ENCODE measurements at regions not wholly inside any gene's neighbourhood (a gene's known extent, or its start where the extent isn't known, plus 50 kb on each side); places are given as distances from the start of the nearest gene placed in this dataset.

DNA sequence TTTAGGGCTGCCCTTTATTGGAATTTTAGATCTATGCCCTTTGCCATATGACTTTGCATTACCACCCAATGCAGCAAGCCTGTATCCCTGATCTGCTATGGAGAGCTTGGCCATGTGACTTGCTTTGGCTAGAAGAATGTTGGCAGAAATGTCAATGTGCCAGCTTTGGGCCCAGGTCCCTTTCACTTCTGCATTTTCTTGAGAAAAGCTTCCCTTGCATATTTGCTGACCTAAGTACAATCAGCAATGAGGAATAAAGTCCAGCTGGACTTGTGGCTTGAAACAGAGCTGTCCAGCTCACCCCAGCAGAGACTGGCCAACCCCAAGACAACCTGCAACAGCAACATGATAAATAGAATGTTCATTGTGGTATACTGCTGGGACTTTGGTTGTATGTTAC, 135.9 kb downstream of the PAH start:
- no peak for DNase-seq

DNA sequence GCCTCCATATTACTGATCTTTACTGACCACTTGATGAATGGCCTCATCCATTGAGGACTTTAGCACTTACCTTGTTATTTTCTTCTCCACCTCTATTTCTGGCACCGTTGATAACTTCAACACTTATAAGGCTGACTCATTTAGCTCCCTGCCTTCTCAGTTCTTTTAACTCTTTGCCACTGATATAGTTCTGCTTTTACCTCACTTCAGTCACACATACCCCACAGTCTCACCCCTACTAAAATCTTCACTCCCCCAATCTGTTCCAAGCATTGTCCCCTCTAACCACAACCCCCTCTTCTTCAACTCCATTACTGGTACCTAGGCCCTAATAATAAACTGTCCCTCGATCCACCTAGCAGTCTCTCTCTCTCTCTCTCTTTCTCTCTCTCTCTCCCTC, 141.0 kb downstream of the PAH start:
- DNase-seq = no peak

DNA sequence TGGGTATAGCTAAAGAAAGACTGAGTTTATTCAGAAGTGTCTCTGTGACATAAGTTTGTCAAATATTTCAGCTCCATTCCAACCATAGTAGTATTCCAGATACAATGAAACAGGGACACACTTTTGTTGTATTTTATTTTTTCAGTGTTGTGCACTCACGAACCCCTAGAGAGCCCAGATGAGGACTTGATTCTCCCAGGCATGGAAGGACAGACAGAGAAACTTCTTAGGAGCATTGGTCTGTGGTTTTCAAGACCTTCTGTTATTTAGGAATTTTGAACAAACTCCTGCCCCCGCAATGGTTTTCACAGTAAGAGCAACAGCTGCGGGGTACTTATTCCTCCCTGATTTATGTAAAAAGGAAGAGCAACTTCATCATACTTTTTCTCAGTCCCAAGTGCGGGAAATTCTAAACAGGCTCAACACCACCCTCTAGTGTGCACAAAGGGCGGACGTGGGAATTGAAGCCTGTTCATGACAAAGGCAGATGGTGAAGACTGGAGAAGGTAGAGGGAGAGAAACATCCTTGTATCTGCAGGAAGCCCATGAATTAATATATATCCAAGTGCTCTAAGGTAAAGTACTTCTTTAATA, 147.6 kb downstream of the PAH start:
- DNase-seq = peak; percentile 9 to 34

DNA sequence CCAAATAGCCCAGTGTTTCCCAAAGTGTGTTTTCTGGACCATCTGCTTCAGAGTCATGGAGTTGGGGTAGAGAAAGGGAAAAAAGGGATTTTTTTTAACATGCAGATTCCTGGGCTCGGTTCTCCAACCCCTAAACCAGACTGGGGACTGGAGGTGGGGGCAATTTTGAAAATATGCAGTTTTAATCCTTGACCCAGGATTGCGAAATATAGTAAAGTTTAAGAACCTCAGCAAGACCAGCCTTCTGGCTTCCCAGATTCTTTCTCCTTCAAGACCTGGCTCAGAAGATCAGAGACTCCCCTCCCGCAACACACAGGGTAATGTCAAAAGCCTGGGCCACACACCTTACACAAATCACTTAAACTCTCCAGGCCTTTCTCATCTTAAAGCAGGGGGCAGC, 150.1 kb downstream of the PAH start:
- no peak for DNase-seq

DNA sequence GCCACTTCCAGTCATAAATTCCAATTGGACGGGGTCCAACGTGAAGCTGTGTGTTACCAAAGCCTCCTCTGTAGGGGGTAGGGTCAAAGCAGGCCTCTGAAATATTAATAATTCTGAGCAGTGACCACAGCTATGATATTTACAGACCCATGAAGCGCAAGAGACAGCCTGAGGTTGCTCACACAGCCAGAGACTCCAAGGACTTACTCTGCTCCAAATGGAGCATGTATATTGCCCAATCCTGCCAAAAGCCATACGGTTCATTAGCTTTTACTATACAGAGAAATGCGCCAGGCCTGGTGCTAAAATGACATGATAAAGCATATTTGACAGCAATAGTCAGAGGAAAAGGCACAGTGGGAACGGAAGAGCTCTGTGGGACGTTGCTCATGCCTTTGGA, 151.3 kb downstream of the PAH start:
- DNase-seq = no peak

DNA sequence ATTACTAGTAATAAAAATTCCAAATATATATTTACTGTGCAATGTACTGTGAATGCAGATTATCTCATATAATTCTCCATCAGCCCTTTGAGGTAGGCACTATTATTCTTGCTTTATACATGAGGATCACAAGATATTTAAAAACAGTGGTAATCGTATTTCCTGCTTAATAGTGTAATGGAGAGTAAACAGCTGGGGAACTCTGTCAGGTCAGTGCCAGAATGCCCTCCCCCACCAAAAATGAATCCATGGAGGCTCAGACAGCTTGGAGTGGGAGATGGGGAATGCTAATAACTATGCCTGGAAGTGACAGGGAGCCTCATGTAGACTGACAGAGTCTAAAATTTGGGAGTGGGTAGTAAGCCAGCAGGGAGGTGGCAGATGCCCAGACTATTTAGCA, 153.6 kb downstream of the PAH start:
- no peak for DNase-seq

DNA sequence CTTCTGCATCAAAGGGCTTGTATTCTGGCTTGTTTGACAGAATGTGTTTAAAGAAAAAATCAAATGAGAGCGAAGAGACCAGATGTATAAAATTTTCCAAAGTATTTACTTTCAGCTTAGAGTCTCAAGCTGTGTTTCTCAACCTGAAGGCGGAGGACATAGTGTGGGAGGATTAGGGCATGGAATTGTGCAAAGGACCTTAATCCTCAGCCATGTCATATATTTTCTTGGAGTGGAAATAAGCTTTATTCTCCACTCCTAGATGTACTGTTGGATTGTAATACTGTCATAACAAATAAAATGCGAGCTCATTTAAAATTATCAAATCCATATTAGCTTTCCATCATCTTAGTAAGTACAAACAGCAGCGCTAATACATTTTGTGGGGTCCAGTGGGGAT, 154.0 kb downstream of the PAH start:
- no peak for DNase-seq

DNA sequence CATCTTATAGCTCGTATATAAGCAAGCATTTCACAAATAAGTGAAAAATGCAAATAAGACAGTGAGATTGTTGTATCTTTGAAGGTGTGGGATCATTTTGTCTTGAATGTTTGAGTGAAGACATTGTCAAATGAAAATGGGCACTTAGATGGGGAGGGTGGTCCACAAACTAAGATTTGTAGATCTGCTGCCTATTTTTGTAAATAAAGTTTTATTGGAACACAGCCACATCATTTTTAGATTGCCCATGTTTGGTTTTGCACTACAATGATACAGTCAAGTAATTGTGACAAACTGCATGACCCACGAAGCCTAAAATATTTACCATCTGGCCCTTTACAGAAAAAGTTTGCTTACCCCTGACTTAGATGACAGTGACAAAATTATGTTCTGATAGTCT, 156.7 kb downstream of the PAH start:
- no peak for DNase-seq

DNA sequence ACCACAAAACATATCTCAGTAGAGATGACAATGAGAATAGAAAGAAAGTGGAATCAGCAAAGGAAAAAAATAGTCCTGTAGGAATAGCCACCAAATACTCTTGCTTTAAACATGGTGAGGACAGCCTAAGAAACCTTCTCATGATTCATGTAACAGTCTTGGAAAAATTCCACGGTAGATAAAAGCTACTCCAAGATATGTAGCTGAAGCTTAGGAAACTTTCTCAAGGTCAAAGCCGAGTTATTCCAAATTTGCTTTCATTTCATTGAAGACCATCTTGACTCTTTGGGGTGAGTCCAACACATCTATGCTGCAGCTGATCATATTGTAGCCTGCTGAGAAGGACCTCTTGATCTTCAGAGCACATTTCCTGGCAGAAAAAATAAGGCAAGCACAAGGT, 157.6 kb downstream of the PAH start:
- DNase-seq = no peak

DNA sequence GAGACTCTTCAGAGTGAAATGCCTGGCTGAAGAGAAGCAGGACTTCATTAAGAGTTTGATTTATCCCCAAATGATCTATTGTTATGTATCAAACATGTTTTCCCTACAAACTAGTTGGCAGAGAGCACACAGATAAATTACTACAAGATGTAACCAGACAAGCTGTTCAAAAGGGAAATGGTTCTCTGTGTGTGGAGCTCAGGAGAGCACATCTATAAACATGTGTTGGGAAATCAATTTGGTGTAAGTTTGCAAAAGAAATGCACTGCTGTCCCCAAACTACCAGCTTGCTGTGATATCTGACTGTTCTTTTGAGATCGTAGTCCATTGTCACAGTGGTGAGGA, 159.2 kb downstream of the PAH start:
- no peak for DNase-seq

DNA sequence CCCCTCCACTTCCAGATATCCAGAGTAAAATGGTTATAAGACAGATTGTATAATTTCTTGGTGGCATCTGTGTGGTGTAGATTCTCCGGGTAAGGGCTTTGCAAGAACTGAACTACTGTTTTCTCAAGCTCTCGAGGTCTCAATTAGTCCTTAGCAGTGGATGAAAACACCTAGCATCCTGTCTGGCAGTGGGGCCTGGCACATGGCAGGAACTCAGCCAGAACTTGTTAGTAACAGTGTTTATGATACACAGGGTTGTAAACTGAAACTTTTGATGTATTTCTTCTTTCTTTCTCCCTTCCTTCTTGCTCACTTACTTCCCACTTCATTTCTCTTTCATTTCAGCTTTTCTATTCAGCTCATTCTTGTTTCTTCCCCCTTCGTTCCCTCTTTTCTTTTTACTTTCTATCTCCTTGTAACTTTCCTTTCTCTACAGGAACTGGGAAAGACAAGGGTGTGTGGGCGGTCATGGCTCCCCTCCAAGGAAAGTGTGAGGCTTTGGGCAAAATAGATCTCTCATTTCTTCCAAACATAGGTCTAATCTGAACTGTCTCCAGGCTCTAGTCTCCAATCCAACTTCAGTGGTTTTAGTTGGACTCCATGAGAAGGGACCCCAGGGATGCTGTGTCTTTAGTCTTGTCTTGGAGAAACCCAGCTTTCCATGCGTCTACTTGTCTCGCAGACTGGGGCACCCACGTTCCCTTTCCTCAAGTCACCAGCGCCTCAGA, 159.7 kb downstream of the PAH start:
- no peak for DNase-seq

DNA sequence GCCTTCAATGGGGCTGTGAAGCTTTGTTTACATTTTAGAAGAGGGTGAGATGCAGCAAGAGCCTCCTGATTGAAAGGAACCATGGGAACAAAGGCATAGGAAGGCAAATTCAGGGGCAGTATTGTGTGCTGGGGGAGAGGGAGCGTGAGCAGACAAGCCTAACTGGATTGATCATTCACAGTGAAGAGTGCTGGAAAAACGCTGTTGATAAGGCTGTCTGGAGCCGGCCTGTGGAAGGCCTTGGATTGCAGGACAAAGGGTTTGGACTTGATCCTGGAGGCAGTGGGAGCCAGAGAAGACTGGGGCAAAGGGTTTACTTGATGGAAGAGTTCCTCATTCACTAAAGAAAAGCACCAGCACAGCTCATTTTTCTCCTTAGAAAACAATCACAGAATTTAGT, 160.5 kb downstream of the PAH start:
- no peak for DNase-seq

DNA sequence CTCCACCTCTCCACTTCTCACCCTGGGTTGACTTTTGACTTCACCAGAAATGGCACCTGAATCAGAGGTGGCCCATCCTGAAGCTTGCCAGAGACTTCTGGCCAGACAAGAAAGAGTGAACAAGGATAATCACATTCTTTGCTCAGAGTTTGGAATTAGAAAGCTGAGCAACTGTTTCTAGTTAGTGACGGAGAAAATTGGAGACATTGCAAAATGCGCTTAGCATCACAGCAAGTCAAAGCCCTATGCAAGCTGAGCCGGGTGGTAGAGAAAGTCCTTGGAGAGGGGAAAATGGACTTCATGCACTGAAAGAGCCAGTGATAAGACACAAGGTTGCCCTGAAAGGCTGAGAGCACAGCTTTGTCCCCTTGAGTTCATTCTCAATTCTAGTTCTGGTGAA, 161.8 kb downstream of the PAH start:
- no peak for DNase-seq

DNA sequence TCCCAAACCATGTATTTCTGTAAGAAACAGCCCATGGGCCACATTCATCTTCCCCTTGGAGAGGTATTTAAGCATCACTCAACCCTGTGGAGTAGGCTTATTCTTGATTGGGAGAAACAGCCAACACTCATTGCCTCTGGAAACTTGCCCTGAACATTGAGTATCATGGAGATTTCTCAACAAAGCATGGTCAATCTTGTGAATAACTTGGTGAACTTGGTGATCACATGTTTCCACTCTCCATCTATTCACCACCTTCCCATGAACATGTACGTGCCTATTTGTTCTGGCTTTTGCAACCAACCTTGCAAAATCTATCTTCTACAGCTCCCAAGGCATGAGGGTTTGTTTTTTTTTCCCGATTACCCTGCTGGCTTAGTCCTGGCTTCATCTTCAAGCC, 163.2 kb downstream of the PAH start:
- no peak for DNase-seq

DNA sequence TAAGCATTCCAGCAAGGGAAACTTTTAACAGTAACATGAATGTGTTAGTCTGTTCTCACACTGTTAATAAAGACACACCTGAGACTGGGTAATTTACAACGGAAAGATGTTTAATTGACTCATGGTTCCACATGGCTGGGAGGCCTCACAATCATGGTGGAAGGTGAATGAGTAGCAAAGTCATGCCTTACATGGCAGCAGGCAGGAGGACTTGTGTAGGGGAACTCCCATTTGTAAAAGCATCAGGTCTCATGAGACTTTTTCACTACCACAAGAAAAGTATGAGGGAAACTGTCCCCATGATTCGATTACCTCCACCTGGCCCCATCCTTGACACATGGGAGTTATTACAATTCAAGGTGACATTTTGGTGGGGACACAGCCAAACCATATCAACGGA, 168.3 kb downstream of the PAH start:
- DNase-seq = no peak

DNA sequence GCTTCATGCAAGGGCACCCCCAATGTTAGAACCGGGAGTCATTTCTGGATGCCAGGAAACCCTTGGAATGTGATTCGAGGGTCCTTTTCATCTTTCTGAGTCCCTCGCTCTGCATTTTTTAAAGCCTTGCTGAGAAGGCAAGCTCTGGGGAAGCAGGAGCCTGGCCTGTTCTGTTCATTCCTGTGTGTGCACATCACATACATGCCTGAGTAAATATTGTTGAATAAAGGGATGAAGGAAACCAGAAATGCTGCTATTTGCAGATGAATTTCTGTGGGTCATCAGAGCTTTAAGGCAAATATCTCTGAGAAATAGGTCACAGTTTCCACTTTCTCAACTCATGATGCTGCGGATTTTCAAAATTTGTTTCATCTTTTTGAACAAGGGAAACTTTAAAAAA, 170.1 kb downstream of the PAH start:
- DNase-seq = no peak

DNA sequence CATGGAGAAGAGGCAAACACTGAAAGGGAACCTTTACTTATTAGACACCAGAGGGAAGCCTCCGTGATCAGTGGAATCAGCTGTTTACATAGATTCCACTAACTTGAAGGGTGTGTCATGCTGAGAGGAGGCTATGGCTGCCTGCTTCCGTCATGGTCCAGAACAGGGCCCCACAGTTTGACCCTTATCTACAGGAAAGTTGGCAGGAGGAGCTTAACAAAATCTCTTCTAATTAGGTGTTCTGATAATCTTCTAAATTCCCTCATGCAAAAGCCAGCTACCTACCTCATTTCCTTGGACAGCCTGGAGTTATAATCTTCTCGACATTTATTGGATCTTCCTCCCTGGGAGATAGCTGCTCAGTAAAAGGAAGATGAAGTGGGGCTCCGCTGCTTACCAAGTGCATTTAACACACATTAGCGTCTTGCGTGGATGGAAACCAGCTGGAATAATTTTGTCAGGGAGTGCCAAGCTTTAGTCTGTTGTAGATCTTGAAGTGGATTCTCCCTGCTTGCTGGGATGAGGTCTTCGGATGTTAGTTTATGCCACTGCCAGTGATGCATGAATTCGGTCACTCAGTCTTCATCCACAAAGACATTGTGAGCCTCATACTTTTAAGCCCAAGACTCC, 171.0 kb downstream of the PAH start:
- no peak for DNase-seq

DNA sequence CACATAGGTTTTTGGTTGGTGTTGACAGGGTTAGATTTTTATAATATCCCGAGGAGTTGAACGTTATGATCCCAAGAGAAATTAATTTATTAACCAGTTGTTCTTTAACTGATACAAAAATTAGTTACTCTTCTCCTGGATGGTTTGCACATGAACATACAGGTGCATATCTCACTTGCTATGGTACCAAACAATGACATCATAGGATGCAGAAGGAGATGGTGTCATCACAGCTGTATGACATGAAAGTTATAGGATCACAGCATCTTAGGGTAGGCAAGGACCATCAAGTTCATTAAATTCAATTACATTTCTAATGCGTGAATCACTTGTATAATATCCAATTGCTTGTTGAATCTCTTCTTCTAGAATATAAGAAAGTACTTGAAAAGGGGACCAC, 175.8 kb downstream of the PAH start:
- no peak for DNase-seq

DNA sequence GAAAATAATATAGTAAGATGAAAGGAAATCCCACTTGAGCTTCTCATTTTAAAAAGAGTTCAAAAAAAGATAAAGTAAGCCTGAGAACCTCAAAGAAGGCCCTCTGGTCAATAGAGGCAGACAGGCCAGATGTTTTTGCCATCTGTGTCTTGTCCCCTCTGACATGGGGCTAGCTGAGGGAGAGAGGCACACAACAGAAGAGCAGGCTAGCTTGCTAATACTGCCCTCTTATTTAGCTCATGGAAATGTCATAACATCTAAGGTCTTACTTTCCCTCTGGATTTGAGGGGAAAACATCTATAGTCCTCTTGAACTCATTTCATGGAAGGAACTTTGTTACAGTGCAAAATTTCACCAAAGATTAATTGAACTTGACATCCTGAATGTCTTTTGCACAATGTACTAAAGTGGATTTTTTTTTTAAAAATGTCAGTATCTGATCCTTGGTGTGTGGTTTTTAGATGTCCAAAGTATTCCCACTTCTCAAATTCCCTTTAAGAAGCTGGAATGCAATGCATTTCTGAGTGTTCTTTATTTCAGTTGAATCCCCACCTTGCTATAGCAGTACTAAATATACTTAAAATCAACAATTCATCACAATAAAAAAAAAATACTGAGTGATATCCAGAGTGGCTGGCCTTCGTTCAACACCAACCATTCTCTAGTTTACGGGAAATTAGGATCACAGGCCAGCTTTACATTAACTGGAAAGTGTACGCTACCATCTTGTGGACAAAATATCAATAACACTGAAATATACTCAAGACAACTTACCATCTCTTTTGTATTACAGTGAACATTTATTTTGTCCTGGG, 176.7 kb downstream of the PAH start:
- DNase-seq = peak; percentile 4 to 5

DNA sequence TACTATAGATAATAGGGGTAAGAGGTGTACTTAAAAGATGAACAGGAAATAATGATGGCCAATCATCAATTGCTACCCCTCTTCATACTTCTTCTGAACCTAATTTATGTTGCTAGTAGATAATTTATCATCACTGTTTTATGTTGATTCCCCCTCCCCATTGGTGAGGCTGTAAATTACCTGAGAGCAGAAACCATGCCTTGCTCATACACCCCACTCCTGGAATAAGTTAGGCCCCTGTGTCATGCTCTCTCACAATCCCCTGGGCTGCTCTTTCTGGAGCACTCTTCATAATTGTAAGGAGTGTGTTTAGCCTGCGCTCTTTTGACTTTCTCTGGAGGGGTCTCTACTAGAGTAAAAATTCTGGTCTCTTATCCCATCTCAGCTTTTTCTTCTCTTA, 180.7 kb downstream of the PAH start:
- no peak for DNase-seq

DNA sequence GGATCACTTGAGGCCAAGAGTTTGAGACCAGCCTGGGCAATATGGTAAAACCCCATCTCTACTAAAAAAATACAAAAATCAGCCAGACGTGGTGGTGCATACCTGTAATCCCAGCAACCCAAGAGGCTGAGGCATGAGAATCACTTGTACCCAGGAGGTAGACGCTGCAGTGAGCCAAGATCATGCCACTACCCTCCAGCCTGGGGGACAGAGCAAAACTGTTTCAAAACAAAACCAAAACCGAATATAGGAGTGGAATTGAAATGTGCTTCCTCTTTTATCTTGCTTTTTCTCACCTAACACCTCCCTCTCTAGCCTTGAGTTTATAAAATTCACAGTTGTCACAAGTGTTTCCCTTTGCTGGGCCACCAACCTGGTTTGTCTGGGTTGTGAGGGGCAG, 181.9 kb downstream of the PAH start:
- DNase-seq = no peak

DNA sequence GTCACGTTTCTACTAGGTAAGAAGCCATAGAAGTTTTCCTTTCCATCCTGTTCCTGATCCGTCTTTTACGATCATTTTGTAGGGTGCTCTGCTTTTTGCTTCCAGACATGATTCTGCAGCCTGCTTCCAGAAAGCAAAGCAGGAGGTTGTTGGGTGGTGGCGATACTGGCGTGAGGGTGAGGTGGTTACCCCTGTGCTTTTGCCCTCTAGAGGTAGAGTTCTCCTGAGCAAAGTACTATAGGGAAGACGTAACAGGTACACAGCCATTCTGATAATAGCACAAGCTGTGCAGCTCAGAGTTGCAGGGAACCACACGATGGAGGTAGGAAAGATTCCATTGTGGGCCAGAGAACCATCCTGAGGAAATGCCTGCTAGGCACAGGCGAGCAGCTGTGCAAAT, 186.0 kb downstream of the PAH start:
- no peak for DNase-seq

DNA sequence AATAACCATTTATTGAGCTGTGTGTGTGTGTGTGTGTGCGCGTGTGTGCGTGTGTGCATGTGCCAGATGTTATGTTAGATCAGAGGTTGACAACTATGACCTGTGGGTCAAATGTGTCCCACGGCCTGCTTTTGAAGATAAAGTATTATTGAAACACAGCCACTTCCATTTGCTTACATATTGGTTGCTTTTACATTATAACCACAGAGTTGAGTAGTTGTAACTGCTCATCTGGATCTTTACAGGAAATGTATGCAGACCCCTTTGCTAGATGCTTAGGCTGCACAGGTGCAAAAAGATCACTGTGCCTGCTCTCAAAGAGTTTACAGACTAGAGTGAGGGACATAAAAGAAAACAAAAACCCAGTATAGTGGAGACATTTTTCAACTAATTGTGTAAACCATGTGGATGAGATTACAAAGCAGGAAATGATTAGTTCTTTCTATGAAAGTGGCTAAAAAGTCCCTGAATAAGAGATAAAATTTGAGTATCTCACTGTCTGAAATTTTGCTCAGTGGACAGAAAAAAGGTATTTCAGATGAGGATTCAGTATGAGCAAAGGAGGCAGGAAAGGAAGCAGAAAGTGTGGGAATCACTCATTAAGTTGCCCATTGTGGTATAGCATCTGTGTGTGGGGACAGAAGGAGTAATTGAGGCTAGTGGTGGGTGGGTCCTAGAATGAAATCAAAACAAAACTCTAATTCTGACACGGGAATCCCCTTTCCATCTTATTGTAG, 188.4 kb downstream of the PAH start:
- DNase-seq = no peak

Data from AML-193 (cell line).